GM23338 (cell line): ENCODE measurements at regions not wholly inside any gene's neighbourhood (a gene's known extent, or its start where the extent isn't known, plus 50 kb on each side); places are given as distances from the start of the nearest gene placed in this dataset.

ENCODE experiments used
- CREB1 ChIP-seq: fragments of 250-450 bp; sonication (Bioruptor Pico); IDR thresholded peaks from 2 replicates; pipeline ENCODE4 v1.5.0; 2020; ENCODE audit warnings: low read depth, mild to moderate bottlenecking, moderate library complexity
- EZH2 ChIP-seq: fragments of 200-600 bp; sonication (generic); IDR thresholded peaks from one replicate; pipeline ENCODE4 v1.8.0; 2017; ENCODE audit warnings: antibody characterized with exemption, mild to moderate bottlenecking, low read depth; ENCODE audit not compliant: unreplicated experiment
- EZH2phosphoT487 ChIP-seq: fragments of 200-600 bp; sonication (generic); IDR thresholded peaks from one replicate; pipeline ENCODE4 v1.8.1; 2018; ENCODE audit warnings: antibody characterized with exemption; ENCODE audit not compliant: unreplicated experiment
- JUNB ChIP-seq: IDR thresholded peaks from one replicate; pipeline ENCODE4 v1.6.1; 2016; ENCODE audit warnings: antibody characterized with exemption; ENCODE audit not compliant: unreplicated experiment
- POLR2AphosphoS5 ChIP-seq: IDR thresholded peaks from 2 replicates; pipeline ENCODE4 v1.6.1; 2016; ENCODE audit warnings: antibody characterized with exemption, low read depth
- STAT1 ChIP-seq: IDR thresholded peaks from one replicate; pipeline ENCODE4 v1.6.1; 2016; ENCODE audit warnings: antibody characterized with exemption; ENCODE audit not compliant: unreplicated experiment
- ZNF114 ChIP-seq: fragments of 250-450 bp; sonication (Bioruptor Pico); IDR thresholded peaks from 2 replicates; pipeline ENCODE4 v1.5.0; 2020; ENCODE audit warnings: mild to moderate bottlenecking, moderate library complexity
- ZNF331 ChIP-seq: fragments of 250-450 bp; sonication (Bioruptor Pico); IDR thresholded peaks from 2 replicates; pipeline ENCODE4 v1.5.0; 2020; ENCODE audit warnings: low read depth, mild to moderate bottlenecking, moderate library complexity
- TF ChIP-seq, protein P1 (sequence below), 2 experiments: fragments of 200-600 bp in 1 of 2; sonication (generic) in 1 of 2; conservative IDR thresholded peaks; 2 replicates each; pipeline versions ENCODE4 v1.5.1 to v1.6.1; 2016 to 2017; ENCODE audit warnings: antibody characterized with exemption in 2 of 2, low read depth in 2 of 2, mild to moderate bottlenecking in 2 of 2, moderate library complexity in 1 of 2
- TF ChIP-seq, protein P2 (sequence below): IDR thresholded peaks from one replicate; pipeline ENCODE4 v1.6.1; 2018; ENCODE audit warnings: antibody characterized with exemption; ENCODE audit not compliant: unreplicated experiment
- TF ChIP-seq, protein P3 (sequence below): IDR thresholded peaks from 2 replicates; pipeline ENCODE4 v1.6.1; 2016; ENCODE audit warnings: antibody characterized with exemption

DNA sequence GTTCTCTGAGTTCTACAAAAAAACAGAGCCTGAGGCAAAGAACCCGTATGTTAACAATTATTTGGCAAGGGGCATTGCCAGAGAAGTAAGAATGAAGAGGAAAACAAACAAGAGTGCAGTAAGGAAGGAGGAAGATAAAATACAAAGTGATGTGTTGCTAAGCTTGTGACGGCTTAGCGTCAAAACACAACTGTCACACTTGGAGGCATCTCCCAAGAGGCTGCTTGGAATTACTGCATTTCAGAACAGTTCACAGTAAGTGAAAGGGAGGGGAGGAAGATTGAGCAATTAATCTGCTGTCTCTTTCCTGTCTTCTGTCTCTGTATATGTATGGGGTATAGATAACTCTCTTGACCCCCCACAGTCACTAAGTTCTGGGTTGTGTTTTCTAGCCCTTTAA, 1017.0 kb upstream of the TMPRSS15 start:
- TF ChIP-seq, protein P1, sequence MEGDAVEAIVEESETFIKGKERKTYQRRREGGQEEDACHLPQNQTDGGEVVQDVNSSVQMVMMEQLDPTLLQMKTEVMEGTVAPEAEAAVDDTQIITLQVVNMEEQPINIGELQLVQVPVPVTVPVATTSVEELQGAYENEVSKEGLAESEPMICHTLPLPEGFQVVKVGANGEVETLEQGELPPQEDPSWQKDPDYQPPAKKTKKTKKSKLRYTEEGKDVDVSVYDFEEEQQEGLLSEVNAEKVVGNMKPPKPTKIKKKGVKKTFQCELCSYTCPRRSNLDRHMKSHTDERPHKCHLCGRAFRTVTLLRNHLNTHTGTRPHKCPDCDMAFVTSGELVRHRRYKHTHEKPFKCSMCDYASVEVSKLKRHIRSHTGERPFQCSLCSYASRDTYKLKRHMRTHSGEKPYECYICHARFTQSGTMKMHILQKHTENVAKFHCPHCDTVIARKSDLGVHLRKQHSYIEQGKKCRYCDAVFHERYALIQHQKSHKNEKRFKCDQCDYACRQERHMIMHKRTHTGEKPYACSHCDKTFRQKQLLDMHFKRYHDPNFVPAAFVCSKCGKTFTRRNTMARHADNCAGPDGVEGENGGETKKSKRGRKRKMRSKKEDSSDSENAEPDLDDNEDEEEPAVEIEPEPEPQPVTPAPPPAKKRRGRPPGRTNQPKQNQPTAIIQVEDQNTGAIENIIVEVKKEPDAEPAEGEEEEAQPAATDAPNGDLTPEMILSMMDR (conservative IDR thresholded peaks at IDR 0.05; ENCODE audit: low read depth in 2 of 2), result no peak
- TF ChIP-seq EZH2phosphoT487 (no peak), POLR2AphosphoS5 (no peak), CREB1 (CRISPR knock-in tag) (no peak), EZH2 (no peak), ZNF331 (CRISPR knock-in tag) (no peak), JUNB (no peak), ZNF114 (CRISPR knock-in tag) (no peak), STAT1 (no peak)
- TF ChIP-seq, protein P2, sequence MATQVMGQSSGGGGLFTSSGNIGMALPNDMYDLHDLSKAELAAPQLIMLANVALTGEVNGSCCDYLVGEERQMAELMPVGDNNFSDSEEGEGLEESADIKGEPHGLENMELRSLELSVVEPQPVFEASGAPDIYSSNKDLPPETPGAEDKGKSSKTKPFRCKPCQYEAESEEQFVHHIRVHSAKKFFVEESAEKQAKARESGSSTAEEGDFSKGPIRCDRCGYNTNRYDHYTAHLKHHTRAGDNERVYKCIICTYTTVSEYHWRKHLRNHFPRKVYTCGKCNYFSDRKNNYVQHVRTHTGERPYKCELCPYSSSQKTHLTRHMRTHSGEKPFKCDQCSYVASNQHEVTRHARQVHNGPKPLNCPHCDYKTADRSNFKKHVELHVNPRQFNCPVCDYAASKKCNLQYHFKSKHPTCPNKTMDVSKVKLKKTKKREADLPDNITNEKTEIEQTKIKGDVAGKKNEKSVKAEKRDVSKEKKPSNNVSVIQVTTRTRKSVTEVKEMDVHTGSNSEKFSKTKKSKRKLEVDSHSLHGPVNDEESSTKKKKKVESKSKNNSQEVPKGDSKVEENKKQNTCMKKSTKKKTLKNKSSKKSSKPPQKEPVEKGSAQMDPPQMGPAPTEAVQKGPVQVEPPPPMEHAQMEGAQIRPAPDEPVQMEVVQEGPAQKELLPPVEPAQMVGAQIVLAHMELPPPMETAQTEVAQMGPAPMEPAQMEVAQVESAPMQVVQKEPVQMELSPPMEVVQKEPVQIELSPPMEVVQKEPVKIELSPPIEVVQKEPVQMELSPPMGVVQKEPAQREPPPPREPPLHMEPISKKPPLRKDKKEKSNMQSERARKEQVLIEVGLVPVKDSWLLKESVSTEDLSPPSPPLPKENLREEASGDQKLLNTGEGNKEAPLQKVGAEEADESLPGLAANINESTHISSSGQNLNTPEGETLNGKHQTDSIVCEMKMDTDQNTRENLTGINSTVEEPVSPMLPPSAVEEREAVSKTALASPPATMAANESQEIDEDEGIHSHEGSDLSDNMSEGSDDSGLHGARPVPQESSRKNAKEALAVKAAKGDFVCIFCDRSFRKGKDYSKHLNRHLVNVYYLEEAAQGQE, result no peak
- TF ChIP-seq, protein P3, sequence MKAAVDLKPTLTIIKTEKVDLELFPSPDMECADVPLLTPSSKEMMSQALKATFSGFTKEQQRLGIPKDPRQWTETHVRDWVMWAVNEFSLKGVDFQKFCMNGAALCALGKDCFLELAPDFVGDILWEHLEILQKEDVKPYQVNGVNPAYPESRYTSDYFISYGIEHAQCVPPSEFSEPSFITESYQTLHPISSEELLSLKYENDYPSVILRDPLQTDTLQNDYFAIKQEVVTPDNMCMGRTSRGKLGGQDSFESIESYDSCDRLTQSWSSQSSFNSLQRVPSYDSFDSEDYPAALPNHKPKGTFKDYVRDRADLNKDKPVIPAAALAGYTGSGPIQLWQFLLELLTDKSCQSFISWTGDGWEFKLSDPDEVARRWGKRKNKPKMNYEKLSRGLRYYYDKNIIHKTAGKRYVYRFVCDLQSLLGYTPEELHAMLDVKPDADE, result no peak
